Thyroid gland (tissue), 4 donors: ENCODE measurements at regions not wholly inside any gene's neighbourhood (a gene's known extent, or its start where the extent isn't known, plus 50 kb on each side); places are given as distances from the start of the nearest gene placed in this dataset.

Experiments
- DNase-seq, 2 donors: peaks; one replicate each; pipeline ENCODE4 v3.0.0-alpha.2; 2019
- H3K27ac ChIP-seq, 3 donors: fragments of 200-600 bp; sonication (generic); 1 replicate in 2 of 3; 2 replicates in 1 of 3; pipeline ENCODE4 v1.5.1; 2016 to 2019; ENCODE audit warnings: mild to moderate bottlenecking in 1 of 3, moderate library complexity in 1 of 3
- H3K27me3 ChIP-seq: fragments of 200-600 bp; sonication (generic); one replicate; pipeline ENCODE4 v1.5.1; 2019
- H3K36me3 ChIP-seq, 2 donors: fragments of 200-600 bp; sonication (generic); one replicate each; pipeline ENCODE4 v1.5.1; 2016 to 2019
- H3K4me1 ChIP-seq, 2 donors: fragments of 200-600 bp; sonication (generic); one replicate each; pipeline ENCODE4 v1.5.1; 2017 to 2019
- H3K4me3 ChIP-seq, 3 donors: fragments of 200-600 bp; sonication (generic); replicated peaks in 1 of 3; 1 replicate in 2 of 3; 2 replicates in 1 of 3; pipeline ENCODE4 v1.5.1; 2016; ENCODE audit warnings: mild to moderate bottlenecking in 1 of 3
- H3K9me3 ChIP-seq: fragments of 200-600 bp; sonication (generic); one replicate; pipeline ENCODE4 v1.5.1; 2017
- POLR2A ChIP-seq, 2 donors: fragments of 450-650 bp; IDR thresholded peaks; one replicate each; pipeline ENCODE4 v1.6.1; 2017; ENCODE audit warnings: antibody characterized with exemption in 2 of 2, mild to moderate bottlenecking in 2 of 2, moderate library complexity in 1 of 2
- WGBS, 2 donors: methylation state at CpG; one replicate each; pipeline ENCODE4 v1.1.5; 2017; 5-methylcytosine and 5-hydroxymethylcytosine counted together
- intact Hi-C: fragments of 100-400 bp; cut with DNase I; formaldehyde crosslinking; loops from one replicate; pipeline ENCODE4 v1.15.1; 2023
- TF ChIP-seq, protein P1 (sequence below), 6 experiments: fragments of 200-600 bp in 3 of 6; fragments of 450-650 bp in 3 of 6; sonication (generic) in 3 of 6; IDR thresholded peaks; one replicate each; pipeline ENCODE4 v1.5.1; 2016 to 2019; ENCODE audit warnings: antibody characterized with exemption in 6 of 6, mild to moderate bottlenecking in 2 of 6, inconsistent platforms in 1 of 6, moderate library complexity in 1 of 6

DNA sequence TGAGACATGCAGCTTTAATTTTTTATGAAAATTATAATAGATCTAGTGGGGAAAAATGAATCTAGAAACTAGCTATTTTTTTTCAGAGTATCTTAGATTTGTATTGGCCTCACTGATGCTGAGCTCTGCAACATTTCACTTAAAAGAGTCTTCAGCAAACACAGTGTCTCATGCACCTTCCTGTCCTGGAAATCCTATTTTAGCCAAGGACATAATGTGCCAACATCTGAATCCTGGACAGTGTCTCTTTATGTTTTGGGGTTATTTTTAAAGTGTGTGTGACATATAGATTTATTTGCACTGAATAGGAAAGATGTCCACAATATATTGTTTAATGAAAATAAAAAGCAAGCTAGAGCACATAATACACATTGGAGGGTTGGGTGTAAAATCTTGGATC lies 199.1 kb upstream of the FMN2 start:
- Histone ChIP-seq H3K36me3 (no peaks in the 10 kb centered on the region), H3K4me1 (no peaks in the 10 kb centered on the region), H3K4me3 (no peak overlapping the region), H3K27me3 (no peaks in the 10 kb centered on the region), H3K27ac (no peak overlapping the region), H3K9me3 (no peaks in the 10 kb centered on the region)
- intact Hi-C loops, result no loop called here
- DNase-seq, result no peak
- TF ChIP-seq, protein P1, sequence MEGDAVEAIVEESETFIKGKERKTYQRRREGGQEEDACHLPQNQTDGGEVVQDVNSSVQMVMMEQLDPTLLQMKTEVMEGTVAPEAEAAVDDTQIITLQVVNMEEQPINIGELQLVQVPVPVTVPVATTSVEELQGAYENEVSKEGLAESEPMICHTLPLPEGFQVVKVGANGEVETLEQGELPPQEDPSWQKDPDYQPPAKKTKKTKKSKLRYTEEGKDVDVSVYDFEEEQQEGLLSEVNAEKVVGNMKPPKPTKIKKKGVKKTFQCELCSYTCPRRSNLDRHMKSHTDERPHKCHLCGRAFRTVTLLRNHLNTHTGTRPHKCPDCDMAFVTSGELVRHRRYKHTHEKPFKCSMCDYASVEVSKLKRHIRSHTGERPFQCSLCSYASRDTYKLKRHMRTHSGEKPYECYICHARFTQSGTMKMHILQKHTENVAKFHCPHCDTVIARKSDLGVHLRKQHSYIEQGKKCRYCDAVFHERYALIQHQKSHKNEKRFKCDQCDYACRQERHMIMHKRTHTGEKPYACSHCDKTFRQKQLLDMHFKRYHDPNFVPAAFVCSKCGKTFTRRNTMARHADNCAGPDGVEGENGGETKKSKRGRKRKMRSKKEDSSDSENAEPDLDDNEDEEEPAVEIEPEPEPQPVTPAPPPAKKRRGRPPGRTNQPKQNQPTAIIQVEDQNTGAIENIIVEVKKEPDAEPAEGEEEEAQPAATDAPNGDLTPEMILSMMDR (IDR thresholded peaks at IDR 0.05), result no peak

DNA sequence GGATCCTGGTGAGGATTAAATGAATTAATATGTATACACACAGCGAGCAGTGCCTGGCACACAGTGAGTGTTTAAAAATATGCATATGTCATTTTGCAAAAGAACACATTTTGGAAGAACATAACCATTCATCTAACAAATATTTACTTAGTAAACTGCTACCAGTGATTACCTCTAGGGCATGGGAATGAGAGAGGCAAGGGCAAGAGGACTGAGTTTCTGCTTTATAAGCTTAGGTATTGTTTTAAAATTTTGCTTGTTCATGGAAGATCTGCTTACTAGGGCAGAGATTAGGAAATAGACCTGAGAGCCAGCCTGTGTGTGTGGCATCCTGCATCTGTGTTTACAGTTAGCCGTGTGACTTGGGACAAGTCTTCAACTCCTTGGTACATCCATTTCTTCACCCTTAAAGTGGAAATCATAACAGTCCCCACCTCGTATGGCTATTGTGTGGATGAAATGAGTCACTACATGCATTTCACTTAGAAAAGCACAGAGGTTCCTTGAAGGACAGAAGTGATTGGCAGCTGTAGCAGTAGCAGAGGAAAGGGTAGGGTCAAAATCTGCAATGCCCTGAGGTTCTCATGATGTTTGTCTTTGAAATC lies 198.5 kb upstream of the FMN2 start:
- intact Hi-C loops, result no loop called here
- no peaks in the 10 kb centered on the region for H3K4me1 ChIP-seq
- H3K9me3 ChIP-seq, result no peaks in the 10 kb centered on the region
- DNase-seq, result no peak
- no peaks in the 10 kb centered on the region for H3K36me3 ChIP-seq
- H3K27me3 ChIP-seq, result no peaks in the 10 kb centered on the region
- H3K4me3 ChIP-seq, result no peak overlapping the region
- 72 to 77% methylated on average over 3 of the region's 3 CpGs for WGBS, 2 donors
- no peak overlapping the region for H3K27ac ChIP-seq
- TF ChIP-seq, protein P1 (IDR thresholded peaks at IDR 0.05), result no peak
- no peak for TF ChIP-seq POLR2A (IDR thresholded peaks at IDR 0.05)

DNA sequence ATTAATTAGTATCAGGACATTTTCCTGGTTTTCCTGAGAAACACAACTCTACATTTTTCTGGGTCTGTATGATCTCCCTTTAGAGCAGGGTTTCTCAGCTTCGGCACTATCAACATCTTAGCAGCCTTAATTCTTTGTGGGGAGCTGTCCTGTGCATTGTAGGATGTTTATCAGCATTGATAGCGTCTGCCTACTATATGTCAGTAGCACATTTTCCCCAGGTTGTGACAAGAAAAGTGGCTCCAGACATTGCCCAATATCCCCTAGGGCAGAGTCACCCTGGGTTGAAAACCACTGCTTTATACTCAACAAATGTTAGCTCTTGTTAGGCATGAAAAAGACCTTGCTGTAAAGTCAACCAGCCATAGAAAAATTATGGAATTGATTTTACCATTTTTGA lies 195.1 kb upstream of the FMN2 start:
- Histone ChIP-seq H3K4me3 (no peak overlapping the region), H3K4me1 (no peaks in the 10 kb centered on the region), H3K36me3 (no peaks in the 10 kb centered on the region), H3K9me3 (no peaks in the 10 kb centered on the region), H3K27me3 (no peaks in the 10 kb centered on the region), H3K27ac (no peak overlapping the region)
- no peak for TF ChIP-seq POLR2A (IDR thresholded peaks at IDR 0.05)
- TF ChIP-seq, protein P1 (IDR thresholded peaks at IDR 0.05), result no peak
- WGBS, 2 donors, result 93 to 94% methylated on average over 2 of the region's 2 CpGs
- DNase-seq, result no peak
- intact Hi-C loops, result loop anchor here (5.0 kb wide), 1 partner anchor 494 kb away; no protein-coding TSS in a partner anchor

DNA sequence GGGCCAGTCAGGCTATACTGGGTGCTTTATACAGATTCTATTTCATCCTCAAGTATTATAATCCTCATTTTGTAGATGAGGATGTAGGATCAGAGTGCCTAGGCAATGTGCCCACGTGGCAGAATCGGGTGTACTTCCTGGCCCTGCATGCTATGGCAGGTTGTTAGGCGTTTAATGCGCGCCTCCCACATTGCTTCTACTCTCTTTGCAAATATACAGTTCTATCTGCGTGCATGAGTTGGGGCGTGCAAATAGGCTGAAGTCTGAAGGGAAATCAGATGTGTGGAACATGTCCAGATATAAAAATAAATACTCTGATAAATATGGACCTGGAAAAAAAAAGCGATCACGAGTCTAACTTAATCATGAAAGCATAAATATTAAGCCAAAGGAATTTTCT lies 194.7 kb upstream of the FMN2 start:
- Histone ChIP-seq H3K27me3 (no peaks in the 10 kb centered on the region), H3K4me3 (no peak overlapping the region), H3K9me3 (no peaks in the 10 kb centered on the region), H3K36me3 (no peaks in the 10 kb centered on the region), H3K4me1 (no peaks in the 10 kb centered on the region), H3K27ac (no peak overlapping the region)
- TF ChIP-seq, protein P1 (IDR thresholded peaks at IDR 0.05), result no peak
- no peak for TF ChIP-seq POLR2A (IDR thresholded peaks at IDR 0.05)
- intact Hi-C loops, result loop anchor here (5.0 kb wide), 1 partner anchor 495 kb away; no protein-coding TSS in a partner anchor
- WGBS, 2 donors, result 81 to 85% methylated on average over 9 of the region's 9 CpGs
- DNase-seq, result no peak

DNA sequence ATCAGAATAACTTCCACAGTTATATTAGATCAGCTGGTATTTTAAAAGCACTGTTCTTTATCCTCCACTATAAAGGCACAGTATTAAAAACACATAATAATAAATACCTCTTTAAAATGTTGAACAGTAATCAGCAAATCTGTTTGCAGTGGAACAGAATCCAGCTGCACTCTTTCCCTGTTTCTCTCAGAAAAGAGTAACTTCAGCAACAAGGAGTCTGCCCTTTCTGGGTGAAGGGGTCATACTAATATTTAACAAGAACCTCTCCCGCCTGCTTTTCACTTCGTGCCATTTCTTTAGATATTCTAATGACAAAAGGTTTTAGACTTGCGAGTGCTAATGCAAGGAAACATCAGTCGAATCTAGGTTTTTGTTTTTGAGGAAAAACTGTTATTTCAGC lies 194.2 kb upstream of the FMN2 start:
- no peak overlapping the region for H3K4me3 ChIP-seq

More for the DNA sequence above, 194.2 kb upstream of the FMN2 start:
- DNase-seq, result no peak
- Histone ChIP-seq H3K9me3 (no peaks in the 10 kb centered on the region), H3K36me3 (no peaks in the 10 kb centered on the region), H3K4me1 (no peaks in the 10 kb centered on the region), H3K27ac (no peak overlapping the region), H3K27me3 (no peaks in the 10 kb centered on the region)
- intact Hi-C loops, result loop anchor here (5.0 kb wide), 1 partner anchor 495 kb away; no protein-coding TSS in a partner anchor
- WGBS, 2 donors, result 49% methylated on average over 4 of the region's 4 CpGs
- TF ChIP-seq, protein P1 (IDR thresholded peaks at IDR 0.05), result no peak
- TF ChIP-seq POLR2A (IDR thresholded peaks at IDR 0.05), result no peak
